Kidney capillary endothelial cell (primary cell): ENCODE measurements at regions not wholly inside any gene's neighbourhood (a gene's known extent, or its start where the extent isn't known, plus 50 kb on each side); places are given as distances from the start of the nearest gene placed in this dataset.

Source experiments
- DNase-seq: peaks from one replicate; pipeline ENCODE4 v3.0.0-alpha.2; 2018; ENCODE audit warnings: low spot score

- DNase-seq, result no peak
Observed at GRCh38 chr3:43994657-43995546, 246.8 kb upstream of the TOPAZ1 start.

GRCh38 chr3:43995547-43996378, 245.9 kb upstream of the TOPAZ1 start:
- no peak for DNase-seq

- no peak for DNase-seq
Observed at GRCh38 chr3:43996379-43997301, 245.0 kb upstream of the TOPAZ1 start.

- DNase-seq, result no peak
Observed at GRCh38 chr3:43997316-43997715, 244.4 kb upstream of the TOPAZ1 start.

GRCh38 chr3:43997788-43998369, 243.8 kb upstream of the TOPAZ1 start:
- no peak for DNase-seq

GRCh38 chr3:43998370-43998835, 243.3 kb upstream of the TOPAZ1 start:
- no peak for DNase-seq

- DNase-seq, result no peak
Observed at GRCh38 chr3:43998836-43999727, 242.6 kb upstream of the TOPAZ1 start.

- no peak for DNase-seq
Observed at GRCh38 chr3:43999728-44000319, 241.9 kb upstream of the TOPAZ1 start.

- DNase-seq, result no peak
Observed at GRCh38 chr3:44000586-44000985, 241.1 kb upstream of the TOPAZ1 start.

- DNase-seq, result no peak
Observed at GRCh38 chr3:44001072-44001471, 240.6 kb upstream of the TOPAZ1 start.

- DNase-seq, result no peak
Observed at GRCh38 chr3:44003801-44004200, 237.9 kb upstream of the TOPAZ1 start.

GRCh38 chr3:44011680-44012079, 230.0 kb upstream of the TOPAZ1 start:
- no peak for DNase-seq

GRCh38 chr3:44012160-44012899, 229.4 kb upstream of the TOPAZ1 start:
- no peak for DNase-seq

- DNase-seq, result no peak
Observed at GRCh38 chr3:44013967-44014366, 227.7 kb upstream of the TOPAZ1 start.

GRCh38 chr3:44015170-44015569, 226.5 kb upstream of the TOPAZ1 start:
- DNase-seq, result no peak

GRCh38 chr3:44016818-44017217, 224.9 kb upstream of the TOPAZ1 start:
- DNase-seq, result no peak

GRCh38 chr3:44018926-44019325, 222.8 kb upstream of the TOPAZ1 start:
- no peak for DNase-seq

GRCh38 chr3:44019736-44020135, 221.9 kb upstream of the TOPAZ1 start:
- no peak for DNase-seq

- DNase-seq, result no peak
Observed at GRCh38 chr3:44020143-44020542, 221.5 kb upstream of the TOPAZ1 start.
